SU-DHL-6 (cell line): ENCODE measurements at regions not wholly inside any gene's neighbourhood (a gene's known extent, or its start where the extent isn't known, plus 50 kb on each side); places are given as distances from the start of the nearest gene placed in this dataset.

ENCODE experiments used
- EZH2phosphoT487 ChIP-seq: fragments of 200-600 bp; sonication (generic), shearing (Covaris generic); conservative IDR thresholded peaks from 2 replicates; pipeline ENCODE4 v1.6.1; 2018; ENCODE audit warnings: mild to moderate bottlenecking, antibody characterized with exemption, low read length, moderate library complexity, mixed read lengths
- TF ChIP-seq, protein P1 (sequence below): fragments of 200-600 bp; sonication (generic); IDR thresholded peaks from one replicate; pipeline ENCODE4 v1.5.1; 2017; ENCODE audit warnings: antibody characterized with exemption, mild to moderate bottlenecking, low read length, moderate library complexity; ENCODE audit not compliant: insufficient read depth, poor library complexity, severe bottlenecking

DNA sequence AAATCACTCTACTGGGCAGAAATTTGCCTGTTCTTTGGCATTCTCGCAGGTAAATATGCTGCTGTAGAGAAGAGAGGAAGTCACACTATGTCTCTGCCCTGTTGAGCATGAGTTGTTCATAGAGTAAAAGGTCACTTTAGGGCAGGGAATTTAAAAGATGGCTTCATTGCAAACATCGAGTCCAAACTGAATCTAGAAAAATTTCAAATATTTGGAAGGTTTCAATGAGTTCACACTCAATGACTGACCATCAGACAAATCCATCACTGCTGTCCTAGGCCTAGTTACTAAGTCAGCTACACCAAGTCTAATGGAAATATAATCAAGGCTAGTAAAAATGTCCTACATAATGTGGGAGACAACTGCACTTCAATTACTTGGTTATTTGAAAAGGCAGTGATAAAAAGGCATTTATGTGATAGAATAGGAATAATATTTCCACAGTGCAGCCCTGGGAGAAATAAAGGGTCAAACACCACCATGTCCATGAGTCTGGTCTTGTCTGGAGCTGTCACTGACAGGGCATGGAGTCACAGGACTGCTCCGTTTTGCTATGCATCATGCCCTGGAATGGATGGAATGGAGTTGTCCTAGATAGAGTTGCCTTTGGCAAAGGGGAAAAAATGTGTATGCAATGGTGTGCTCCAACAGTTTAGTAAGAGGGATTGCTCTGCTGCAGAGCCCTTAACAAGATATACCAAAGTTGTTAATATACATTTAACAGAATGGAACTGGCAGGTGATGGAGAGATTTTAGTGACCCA, 218.5 kb upstream of the DAPK1 start:
- TF ChIP-seq, protein P1, sequence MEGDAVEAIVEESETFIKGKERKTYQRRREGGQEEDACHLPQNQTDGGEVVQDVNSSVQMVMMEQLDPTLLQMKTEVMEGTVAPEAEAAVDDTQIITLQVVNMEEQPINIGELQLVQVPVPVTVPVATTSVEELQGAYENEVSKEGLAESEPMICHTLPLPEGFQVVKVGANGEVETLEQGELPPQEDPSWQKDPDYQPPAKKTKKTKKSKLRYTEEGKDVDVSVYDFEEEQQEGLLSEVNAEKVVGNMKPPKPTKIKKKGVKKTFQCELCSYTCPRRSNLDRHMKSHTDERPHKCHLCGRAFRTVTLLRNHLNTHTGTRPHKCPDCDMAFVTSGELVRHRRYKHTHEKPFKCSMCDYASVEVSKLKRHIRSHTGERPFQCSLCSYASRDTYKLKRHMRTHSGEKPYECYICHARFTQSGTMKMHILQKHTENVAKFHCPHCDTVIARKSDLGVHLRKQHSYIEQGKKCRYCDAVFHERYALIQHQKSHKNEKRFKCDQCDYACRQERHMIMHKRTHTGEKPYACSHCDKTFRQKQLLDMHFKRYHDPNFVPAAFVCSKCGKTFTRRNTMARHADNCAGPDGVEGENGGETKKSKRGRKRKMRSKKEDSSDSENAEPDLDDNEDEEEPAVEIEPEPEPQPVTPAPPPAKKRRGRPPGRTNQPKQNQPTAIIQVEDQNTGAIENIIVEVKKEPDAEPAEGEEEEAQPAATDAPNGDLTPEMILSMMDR = no peak
- no peak for TF ChIP-seq EZH2phosphoT487
